HG03039 (cell line): ENCODE measurements at regions not wholly inside any gene's neighbourhood (a gene's known extent, or its start where the extent isn't known, plus 50 kb on each side); places are given as distances from the start of the nearest gene placed in this dataset.
"Not testable (repeated sequence)": the region's sequence is repeated elsewhere in the genome, so short reads cannot be mapped to it uniquely, and the experiment has no call there.

Experiments used
- ATAC-seq: cut with Tn5 transposase; IDR thresholded peaks from one replicate; pipeline ENCODE4 v1.9.1; 2021; ENCODE audit warnings: mild to moderate bottlenecking, moderate library complexity; ENCODE audit not compliant: unreplicated experiment

- no peak for ATAC-seq
Observed at GRCh38 chr4:130043732-130044160, 947.8 kb downstream of the C4orf33 start.

GRCh38 chr4:130044788-130045531, 949.0 kb downstream of the C4orf33 start:
- ATAC-seq = no peak

GRCh38 chr4:130053723-130054122, 957.8 kb downstream of the C4orf33 start:
- no peak for ATAC-seq

GRCh38 chr4:130054908-130055307, 959.0 kb downstream of the C4orf33 start:
- ATAC-seq = no peak

GRCh38 chr4:130056286-130056685, 960.3 kb downstream of the C4orf33 start:
- ATAC-seq = no peak

- ATAC-seq = no peak
Observed at GRCh38 chr4:130064471-130064870, 968.5 kb downstream of the C4orf33 start.

- no peak for ATAC-seq
Observed at GRCh38 chr4:130067419-130067818, 971.5 kb downstream of the C4orf33 start.

GRCh38 chr4:130068072-130068471, 972.1 kb downstream of the C4orf33 start:
- no peak for ATAC-seq

- ATAC-seq = no peak
Observed at GRCh38 chr4:130071746-130072145, 975.8 kb downstream of the C4orf33 start.

GRCh38 chr4:130073145-130073790, 977.3 kb downstream of the C4orf33 start:
- no peak for ATAC-seq

- no peak for ATAC-seq
Observed at GRCh38 chr4:130074096-130074495, 978.1 kb downstream of the C4orf33 start.

GRCh38 chr4:130077275-130077674, 981.3 kb downstream of the C4orf33 start:
- no peak for ATAC-seq

- not testable (repeated sequence) for ATAC-seq
Observed at GRCh38 chr4:130079027-130079426, 983.1 kb downstream of the C4orf33 start.

- no peak for ATAC-seq
Observed at GRCh38 chr4:130080872-130081451, 985.0 kb downstream of the C4orf33 start.

GRCh38 chr4:130090427-130090826, 994.5 kb downstream of the C4orf33 start:
- ATAC-seq = no peak

GRCh38 chr4:130092187-130093015, 996.4 kb downstream of the C4orf33 start:
- ATAC-seq = no peak

- ATAC-seq = no peak
Observed at GRCh38 chr4:130099105-130099504, 1003.2 kb downstream of the C4orf33 start.

GRCh38 chr4:130110189-130110588, 1014.2 kb downstream of the C4orf33 start:
- no peak for ATAC-seq

GRCh38 chr4:130110770-130111169, 1014.8 kb downstream of the C4orf33 start:
- no peak for ATAC-seq

GRCh38 chr4:130124066-130124465, 1028.1 kb downstream of the C4orf33 start:
- no peak for ATAC-seq

GRCh38 chr4:130125467-130125866, 1029.5 kb downstream of the C4orf33 start:
- no peak for ATAC-seq
